Hypothalamus (tissue), 51 donors: ENCODE measurements at regions not wholly inside any gene's neighbourhood (a gene's known extent, or its start where the extent isn't known, plus 50 kb on each side); places are given as distances from the start of the nearest gene placed in this dataset.
A peak's percentile ranks its signal among the peaks of the same experiment; 100 is the strongest.

Experiments used
- DNase-seq, 51 donors: peaks; one replicate each; lab custom pipeline; 2025; lab: John Stamatoyannopoulos, UW

GRCh38 chr11:36885154-36885553, 287.1 kb upstream of the RAG2 start:
- DNase-seq = no peak

- no peak for DNase-seq
These were observed 280.7 kb upstream of the RAG2 start for GRCh38 chr11:36878737-36879136.

GRCh38 chr11:36877149-36877548, 279.1 kb upstream of the RAG2 start:
- DNase-seq = no peak

- DNase-seq = no peak
These were observed 278.2 kb upstream of the RAG2 start for GRCh38 chr11:36876266-36876665.

- DNase-seq = no peak
These were observed 276.3 kb upstream of the RAG2 start for GRCh38 chr11:36874291-36874690.

GRCh38 chr11:36870361-36870760, 272.3 kb upstream of the RAG2 start:
- no peak for DNase-seq

GRCh38 chr11:36868380-36868779, 270.3 kb upstream of the RAG2 start:
- DNase-seq = no peak

GRCh38 chr11:36865846-36866245, 267.8 kb upstream of the RAG2 start:
- no peak for DNase-seq

GRCh38 chr11:36854875-36855274, 256.8 kb upstream of the RAG2 start:
- DNase-seq = no peak

- no peak for DNase-seq
These were observed 250.6 kb upstream of the RAG2 start for GRCh38 chr11:36848660-36849059.

- DNase-seq = peak in 5 of 51 donors; percentile 1 to 19 (median 2)
These were observed 242.3 kb upstream of the RAG2 start for GRCh38 chr11:36840378-36840777.

- DNase-seq = no peak
These were observed 239.9 kb upstream of the RAG2 start for GRCh38 chr11:36837831-36838437.

- no peak for DNase-seq
These were observed 227.2 kb upstream of the RAG2 start for GRCh38 chr11:36825251-36825650.

GRCh38 chr11:36824349-36824748, 226.3 kb upstream of the RAG2 start:
- DNase-seq = no peak

GRCh38 chr11:36822829-36823228, 224.8 kb upstream of the RAG2 start:
- DNase-seq = no peak

- DNase-seq = peak in 2 of 51 donors; percentile 0 to 3
These were observed 220.4 kb upstream of the RAG2 start for GRCh38 chr11:36818410-36818809.

GRCh38 chr11:36817336-36817965, 219.4 kb upstream of the RAG2 start:
- DNase-seq = no peak

GRCh38 chr11:36809303-36809702, 211.3 kb upstream of the RAG2 start:
- no peak for DNase-seq

GRCh38 chr11:36807871-36808270, 209.8 kb upstream of the RAG2 start:
- no peak for DNase-seq

GRCh38 chr11:36803084-36803483, 205.0 kb upstream of the RAG2 start:
- DNase-seq = no peak

- peak in 1 of 51 donors; percentile 1 for DNase-seq
These were observed 195.2 kb upstream of the RAG2 start for GRCh38 chr11:36792996-36793914.

GRCh38 chr11:36791957-36792356, 193.9 kb upstream of the RAG2 start:
- DNase-seq = no peak
